ENCODE measurements at regions not wholly inside any gene's neighbourhood (a gene's known extent, or its start where the extent isn't known, plus 50 kb on each side); places are given as distances from the start of the nearest gene placed in this dataset.
"Not testable (repeated sequence)": the region's sequence is repeated elsewhere in the genome, so short reads cannot be mapped to it uniquely, and the experiment has no call there.

- no peak overlapping the region for H3K27ac ChIP-seq (ENCODE audit: extremely low read depth, low read depth, low read length)
- no peak overlapping the region for H3K9ac ChIP-seq (ENCODE audit: insufficient read depth in 1 of 2, low read depth in 2 of 2, low read length in 2 of 2)
- DNase-seq (ENCODE audit: extremely low read depth in 1 of 4, low spot score in 3 of 4) (no peak), ATAC-seq (no peak), FAIRE-seq (no peak)
- ChIA-PET CTCF (ENCODE audit: low intra/inter-chr PET ratio) (no interaction called here), POLR2A (no interaction called here)
- no peaks in the 10 kb centered on the region for H3K79me2 ChIP-seq (ENCODE audit: control insufficient read depth, insufficient read depth, low read length)
- no peak overlapping the region for H2AFZ ChIP-seq (ENCODE audit: low read depth, low read length)
- no peaks in the 10 kb centered on the region for H3K9me1 ChIP-seq (ENCODE audit: control insufficient read depth, insufficient read depth, low read length)
- H3K9me3 ChIP-seq (replicated peaks; ENCODE audit: control insufficient read depth, insufficient read depth, low read depth, low read length) = no peaks in the 10 kb centered on the region
- no peak overlapping the region for H3K4me2 ChIP-seq (ENCODE audit: insufficient read depth, low read length)
- H3K4me1 ChIP-seq (replicated peaks in 1 of 2; ENCODE audit: control insufficient read depth in 2 of 2, insufficient read depth in 2 of 2, low read length in 2 of 2) = peaks cover 7 to 19% of the 10 kb centered on the region in 2 experiments; a peak in 3 of 5 replicates
- in situ Hi-C loops (cut with MboI) = no loop called here
- no peak for TF ChIP-seq FOXA1 (IDR thresholded peaks at IDR 0.05; ENCODE audit: borderline replicate concordance)
- no peak for TF ChIP-seq ZNF551 (CRISPR knock-in tag; IDR thresholded peaks at IDR 0.05)
- TF ChIP-seq MNT (conservative IDR thresholded peaks at IDR 0.05) = no peak
- no peak for TF ChIP-seq ARID3B (CRISPR knock-in tag; IDR thresholded peaks at IDR 0.05; ENCODE audit: borderline replicate concordance)
- no peak for TF ChIP-seq SAP30 (IDR thresholded peaks at IDR 0.05; ENCODE audit: borderline replicate concordance, insufficient read depth, low read depth, low read length, poor library complexity, severe bottlenecking)
- no peak for TF ChIP-seq ZFX (CRISPR knock-in tag; IDR thresholded peaks at IDR 0.05)
- no peak for TF ChIP-seq HLTF (IDR thresholded peaks at IDR 0.05)
- TF ChIP-seq SP1 (CRISPR knock-in tag; IDR thresholded peaks at IDR 0.05) = no peak
- no peak for TF ChIP-seq SAFB (IDR thresholded peaks at IDR 0.05; ENCODE audit: borderline replicate concordance, low read depth, low read length)
- TF ChIP-seq GTF2A2 (tag; IDR thresholded peaks at IDR 0.05) = no peak
- no peak for TF ChIP-seq MXI1 (IDR thresholded peaks at IDR 0.05; ENCODE audit: low read depth, low read length)
- no peak for TF ChIP-seq C11orf30 (IDR thresholded peaks at IDR 0.05; ENCODE audit: low read depth)
- TF ChIP-seq ZNF384 (IDR thresholded peaks at IDR 0.05; ENCODE audit: low read depth, low read length) = no peak
- no peak for TF ChIP-seq CBFB (CRISPR knock-in tag; IDR thresholded peaks at IDR 0.05)
- H3K4me3 ChIP-seq = no peak overlapping the region
- intact Hi-C loops (cut with micrococcal nuclease) = no loop called here
- no TSS peak for BruUV-seq (replicated peaks)
- H3K27me3 ChIP-seq (ENCODE audit: control insufficient read depth in 2 of 2, insufficient read depth in 2 of 2, low read length in 2 of 2) = no peaks in the 10 kb centered on the region
- H3K36me3 ChIP-seq (ENCODE audit: control insufficient read depth, insufficient read depth, low read length) = no peaks in the 10 kb centered on the region
- no peaks in the 10 kb centered on the region for H4K20me1 ChIP-seq (replicated peaks; ENCODE audit: control insufficient read depth, insufficient read depth, low read length)
Observed at GRCh38 chr5:72637058-72637457, 129.8 kb upstream of the ZNF366 start.

GRCh38 chr5:72636565-72636964, 129.4 kb upstream of the ZNF366 start:
- H3K9ac ChIP-seq (ENCODE audit: insufficient read depth in 1 of 2, low read depth in 2 of 2, low read length in 2 of 2); BruUV-seq (replicated peaks); H3K9me3 ChIP-seq (replicated peaks; ENCODE audit: control insufficient read depth, insufficient read depth, low read depth, low read length); intact Hi-C loops (cut with micrococcal nuclease); H4K20me1 ChIP-seq (replicated peaks; ENCODE audit: control insufficient read depth, insufficient read depth, low read length); FAIRE-seq; H3K27me3 ChIP-seq (ENCODE audit: control insufficient read depth in 2 of 2, insufficient read depth in 2 of 2, low read length in 2 of 2); H3K36me3 ChIP-seq (ENCODE audit: control insufficient read depth, insufficient read depth, low read length); ATAC-seq; DNase-seq (ENCODE audit: extremely low read depth in 1 of 4, low spot score in 3 of 4); in situ Hi-C loops (cut with MboI); H3K4me2 ChIP-seq (ENCODE audit: insufficient read depth, low read length); H3K9me1 ChIP-seq (ENCODE audit: control insufficient read depth, insufficient read depth, low read length); H3K4me3 ChIP-seq; H3K27ac ChIP-seq (ENCODE audit: extremely low read depth, low read depth, low read length); POLR2A ChIA-PET; H2AFZ ChIP-seq (ENCODE audit: low read depth, low read length); CTCF ChIA-PET (ENCODE audit: low intra/inter-chr PET ratio); H3K79me2 ChIP-seq (ENCODE audit: control insufficient read depth, insufficient read depth, low read length): not testable (repeated sequence)
- WGBS (ENCODE audit: insufficient coverage, low coverage, missing lambda C conversion rate) = 43% methylated on average over 2 of the region's 2 CpGs
- peaks cover 11 to 19% of the 10 kb centered on the region in 2 experiments; a peak in 3 of 5 replicates for H3K4me1 ChIP-seq (replicated peaks in 1 of 2; ENCODE audit: control insufficient read depth in 2 of 2, insufficient read depth in 2 of 2, low read length in 2 of 2)
